SK-N-SH treated with all-trans-retinoic acid at 6 μM for 48 hours (cell line): ENCODE measurements at regions not wholly inside any gene's neighbourhood (a gene's known extent, or its start where the extent isn't known, plus 50 kb on each side); places are given as distances from the start of the nearest gene placed in this dataset.

Source experiments
- ATAC-seq: fragments of 200-7000 bp; cut with Tn5 transposase; 3 replicates; pipeline ENCODE4 v1.9.1; 2020; ENCODE audit warnings: mild to moderate bottlenecking, moderate library complexity
- ARNTL ChIP-seq: fragments of 450-650 bp; formaldehyde crosslinking; IDR thresholded peaks from 2 replicates; pipeline ENCODE4 v1.5.0; 2020; ENCODE audit warnings: low read depth, mild to moderate bottlenecking, moderate library complexity, borderline replicate concordance
- BACH2 ChIP-seq: fragments of 250-450 bp; sonication (Bioruptor Pico); IDR thresholded peaks from 2 replicates; pipeline ENCODE4 v1.9.0; 2021; ENCODE audit warnings: mild to moderate bottlenecking, borderline replicate concordance
- ISL1 ChIP-seq: fragments of 250-450 bp; sonication (Bioruptor Pico); IDR thresholded peaks from 2 replicates; pipeline ENCODE4 v2.1.2; 2022; ENCODE audit warnings: mild to moderate bottlenecking, moderate library complexity
- PPARA ChIP-seq: fragments of 250-450 bp; sonication (Bioruptor Pico); IDR thresholded peaks from 2 replicates; pipeline ENCODE4 v1.5.0; 2020; ENCODE audit warnings: mild to moderate bottlenecking, borderline replicate concordance
- SNAI2 ChIP-seq: fragments of 250-450 bp; sonication (Bioruptor Pico); IDR thresholded peaks from 2 replicates; pipeline ENCODE4 v1.5.0; 2020; ENCODE audit warnings: mild to moderate bottlenecking, moderate library complexity
- TCF4 ChIP-seq: fragments of 250-450 bp; sonication (Bioruptor Pico); IDR thresholded peaks from 2 replicates; pipeline ENCODE4 v1.8.0; 2021; ENCODE audit warnings: mild to moderate bottlenecking, moderate library complexity, borderline replicate concordance
- TOX ChIP-seq: fragments of 250-450 bp; sonication (Bioruptor Pico); IDR thresholded peaks from 2 replicates; pipeline ENCODE4 v1.8.0; 2021; ENCODE audit warnings: mild to moderate bottlenecking, moderate library complexity, borderline replicate concordance
- ZC3H10 ChIP-seq: fragments of 250-450 bp; sonication (Bioruptor Pico); IDR thresholded peaks from 2 replicates; pipeline ENCODE4 v1.5.1; 2021; ENCODE audit warnings: mild to moderate bottlenecking, moderate library complexity
- ZFP3 ChIP-seq: fragments of 250-450 bp; sonication (Bioruptor Pico); IDR thresholded peaks from 2 replicates; pipeline ENCODE4 v1.5.0; 2020; ENCODE audit warnings: mild to moderate bottlenecking, moderate library complexity
- ZFP30 ChIP-seq: fragments of 450-650 bp; formaldehyde crosslinking; IDR thresholded peaks from 2 replicates; pipeline ENCODE4 v1.5.0; 2022; ENCODE audit warnings: mild to moderate bottlenecking, moderate library complexity
- ZNF70 ChIP-seq: fragments of 450-650 bp; formaldehyde crosslinking; IDR thresholded peaks from 2 replicates; pipeline ENCODE4 v1.5.0; 2020; ENCODE audit warnings: mild to moderate bottlenecking, moderate library complexity
- ZNF8 ChIP-seq: fragments of 450-650 bp; formaldehyde crosslinking; IDR thresholded peaks from 2 replicates; pipeline ENCODE4 v1.5.0; 2020; ENCODE audit warnings: mild to moderate bottlenecking, moderate library complexity
- TF ChIP-seq, protein P1 (sequence below): fragments of 250-450 bp; sonication (Bioruptor Pico); IDR thresholded peaks from 2 replicates; pipeline ENCODE4 v1.5.0; 2020; ENCODE audit warnings: mild to moderate bottlenecking, moderate library complexity
- TF ChIP-seq, protein P2 (sequence below): fragments of 250-450 bp; sonication (Bioruptor Pico); IDR thresholded peaks from 2 replicates; pipeline ENCODE4 v1.8.0; 2021; ENCODE audit warnings: low read depth, mild to moderate bottlenecking, moderate library complexity, borderline replicate concordance
- TF ChIP-seq, protein P3 (sequence below): fragments of 250-450 bp; sonication (Bioruptor Pico); IDR thresholded peaks from 2 replicates; pipeline ENCODE4 v1.8.0; 2020; ENCODE audit warnings: mild to moderate bottlenecking, moderate library complexity, borderline replicate concordance
- TF ChIP-seq, protein P4 (sequence below): fragments of 250-450 bp; sonication (Bioruptor Pico); IDR thresholded peaks from 2 replicates; pipeline ENCODE4 v1.5.1; 2021; ENCODE audit warnings: mild to moderate bottlenecking, moderate library complexity

DNA sequence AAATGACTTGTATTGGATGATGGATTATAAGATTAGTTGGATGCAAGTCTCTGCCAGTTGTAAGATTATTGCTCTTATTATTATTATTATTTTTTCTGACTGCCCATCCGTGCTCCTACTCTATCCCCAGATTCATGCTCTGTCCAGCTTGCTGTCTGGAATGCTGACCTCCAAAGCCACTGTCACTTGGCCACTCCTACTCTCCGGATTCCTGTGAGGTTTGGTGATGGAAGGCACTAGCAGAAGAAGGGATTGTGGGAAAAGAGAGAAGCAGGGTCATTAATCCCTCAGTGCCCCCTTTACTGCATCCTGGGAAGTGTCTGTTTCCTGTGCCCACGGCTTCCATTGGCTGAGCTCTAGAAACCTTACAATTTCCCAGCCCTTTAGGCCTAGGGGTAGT, 76.3 kb upstream of the IL12B start (continued):
- TF ChIP-seq ZNF70 (no peak), ZFP3 (CRISPR knock-in tag) (no peak), ARNTL (CRISPR knock-in tag) (no peak), ZFP30 (CRISPR knock-in tag) (no peak), ISL1 (CRISPR knock-in tag) (no peak)

DNA sequence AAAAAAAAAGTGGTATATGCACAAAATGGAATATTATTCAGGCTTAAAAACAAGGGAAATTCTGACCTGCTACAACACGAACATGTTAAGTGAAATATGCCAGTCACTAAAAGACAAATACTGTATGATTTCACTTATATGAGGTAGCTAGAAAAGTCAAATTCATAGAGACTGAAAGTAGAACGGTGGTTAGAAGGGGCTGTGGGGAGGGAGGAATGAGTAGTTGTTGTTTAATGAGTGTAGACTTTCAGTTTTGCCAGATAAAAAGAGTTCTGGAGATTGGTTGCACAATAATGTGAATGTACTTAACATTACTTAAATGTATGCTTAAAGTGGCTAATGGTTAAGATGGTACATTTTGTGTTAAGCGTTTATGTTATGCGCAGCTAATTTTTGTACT, 79.5 kb upstream of the IL12B start:
- no peak for ATAC-seq
- TF ChIP-seq, protein P1, sequence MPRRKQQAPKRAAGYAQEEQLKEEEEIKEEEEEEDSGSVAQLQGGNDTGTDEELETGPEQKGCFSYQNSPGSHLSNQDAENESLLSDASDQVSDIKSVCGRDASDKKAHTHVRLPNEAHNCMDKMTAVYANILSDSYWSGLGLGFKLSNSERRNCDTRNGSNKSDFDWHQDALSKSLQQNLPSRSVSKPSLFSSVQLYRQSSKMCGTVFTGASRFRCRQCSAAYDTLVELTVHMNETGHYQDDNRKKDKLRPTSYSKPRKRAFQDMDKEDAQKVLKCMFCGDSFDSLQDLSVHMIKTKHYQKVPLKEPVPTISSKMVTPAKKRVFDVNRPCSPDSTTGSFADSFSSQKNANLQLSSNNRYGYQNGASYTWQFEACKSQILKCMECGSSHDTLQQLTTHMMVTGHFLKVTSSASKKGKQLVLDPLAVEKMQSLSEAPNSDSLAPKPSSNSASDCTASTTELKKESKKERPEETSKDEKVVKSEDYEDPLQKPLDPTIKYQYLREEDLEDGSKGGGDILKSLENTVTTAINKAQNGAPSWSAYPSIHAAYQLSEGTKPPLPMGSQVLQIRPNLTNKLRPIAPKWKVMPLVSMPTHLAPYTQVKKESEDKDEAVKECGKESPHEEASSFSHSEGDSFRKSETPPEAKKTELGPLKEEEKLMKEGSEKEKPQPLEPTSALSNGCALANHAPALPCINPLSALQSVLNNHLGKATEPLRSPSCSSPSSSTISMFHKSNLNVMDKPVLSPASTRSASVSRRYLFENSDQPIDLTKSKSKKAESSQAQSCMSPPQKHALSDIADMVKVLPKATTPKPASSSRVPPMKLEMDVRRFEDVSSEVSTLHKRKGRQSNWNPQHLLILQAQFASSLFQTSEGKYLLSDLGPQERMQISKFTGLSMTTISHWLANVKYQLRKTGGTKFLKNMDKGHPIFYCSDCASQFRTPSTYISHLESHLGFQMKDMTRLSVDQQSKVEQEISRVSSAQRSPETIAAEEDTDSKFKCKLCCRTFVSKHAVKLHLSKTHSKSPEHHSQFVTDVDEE (CRISPR knock-in tag) = no peak
- no peak for TF ChIP-seq ZFP30 (CRISPR knock-in tag)
- TF ChIP-seq, protein P2, sequence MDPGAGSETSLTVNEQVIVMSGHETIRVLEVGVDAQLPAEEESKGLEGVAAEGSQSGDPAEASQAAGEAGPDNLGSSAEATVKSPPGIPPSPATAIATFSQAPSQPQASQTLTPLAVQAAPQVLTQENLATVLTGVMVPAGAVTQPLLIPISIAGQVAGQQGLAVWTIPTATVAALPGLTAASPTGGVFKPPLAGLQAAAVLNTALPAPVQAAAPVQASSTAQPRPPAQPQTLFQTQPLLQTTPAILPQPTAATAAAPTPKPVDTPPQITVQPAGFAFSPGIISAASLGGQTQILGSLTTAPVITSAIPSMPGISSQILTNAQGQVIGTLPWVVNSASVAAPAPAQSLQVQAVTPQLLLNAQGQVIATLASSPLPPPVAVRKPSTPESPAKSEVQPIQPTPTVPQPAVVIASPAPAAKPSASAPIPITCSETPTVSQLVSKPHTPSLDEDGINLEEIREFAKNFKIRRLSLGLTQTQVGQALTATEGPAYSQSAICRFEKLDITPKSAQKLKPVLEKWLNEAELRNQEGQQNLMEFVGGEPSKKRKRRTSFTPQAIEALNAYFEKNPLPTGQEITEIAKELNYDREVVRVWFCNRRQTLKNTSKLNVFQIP = no peak
- TF ChIP-seq ISL1 (CRISPR knock-in tag) = no peak

DNA sequence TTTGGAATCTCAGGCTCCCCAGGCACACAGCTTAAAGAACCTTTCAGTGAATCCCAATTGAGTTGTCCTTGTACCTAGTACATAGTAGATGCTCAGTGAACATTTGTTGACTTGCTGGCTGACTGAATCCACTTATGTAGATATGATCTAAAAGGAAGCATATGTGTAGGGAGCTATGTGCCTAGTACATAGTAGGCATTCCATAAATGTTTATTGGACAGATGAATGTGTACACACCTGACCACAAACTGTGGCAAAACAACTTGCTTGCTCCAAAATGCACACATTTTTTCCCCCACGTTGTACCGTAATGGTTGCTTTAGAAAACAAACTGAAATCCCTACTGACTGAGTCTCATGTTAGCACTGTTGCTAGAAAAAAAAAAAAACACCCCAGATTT, 80.2 kb upstream of the IL12B start:
- TF ChIP-seq, protein P3, sequence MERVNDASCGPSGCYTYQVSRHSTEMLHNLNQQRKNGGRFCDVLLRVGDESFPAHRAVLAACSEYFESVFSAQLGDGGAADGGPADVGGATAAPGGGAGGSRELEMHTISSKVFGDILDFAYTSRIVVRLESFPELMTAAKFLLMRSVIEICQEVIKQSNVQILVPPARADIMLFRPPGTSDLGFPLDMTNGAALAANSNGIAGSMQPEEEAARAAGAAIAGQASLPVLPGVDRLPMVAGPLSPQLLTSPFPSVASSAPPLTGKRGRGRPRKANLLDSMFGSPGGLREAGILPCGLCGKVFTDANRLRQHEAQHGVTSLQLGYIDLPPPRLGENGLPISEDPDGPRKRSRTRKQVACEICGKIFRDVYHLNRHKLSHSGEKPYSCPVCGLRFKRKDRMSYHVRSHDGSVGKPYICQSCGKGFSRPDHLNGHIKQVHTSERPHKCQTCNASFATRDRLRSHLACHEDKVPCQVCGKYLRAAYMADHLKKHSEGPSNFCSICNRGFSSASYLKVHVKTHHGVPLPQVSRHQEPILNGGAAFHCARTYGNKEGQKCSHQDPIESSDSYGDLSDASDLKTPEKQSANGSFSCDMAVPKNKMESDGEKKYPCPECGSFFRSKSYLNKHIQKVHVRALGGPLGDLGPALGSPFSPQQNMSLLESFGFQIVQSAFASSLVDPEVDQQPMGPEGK (CRISPR knock-in tag) = no peak
- TF ChIP-seq ZFP3 (CRISPR knock-in tag) = no peak
- TF ChIP-seq, all 23 proteins: peak for 0
- ATAC-seq = no peak

DNA sequence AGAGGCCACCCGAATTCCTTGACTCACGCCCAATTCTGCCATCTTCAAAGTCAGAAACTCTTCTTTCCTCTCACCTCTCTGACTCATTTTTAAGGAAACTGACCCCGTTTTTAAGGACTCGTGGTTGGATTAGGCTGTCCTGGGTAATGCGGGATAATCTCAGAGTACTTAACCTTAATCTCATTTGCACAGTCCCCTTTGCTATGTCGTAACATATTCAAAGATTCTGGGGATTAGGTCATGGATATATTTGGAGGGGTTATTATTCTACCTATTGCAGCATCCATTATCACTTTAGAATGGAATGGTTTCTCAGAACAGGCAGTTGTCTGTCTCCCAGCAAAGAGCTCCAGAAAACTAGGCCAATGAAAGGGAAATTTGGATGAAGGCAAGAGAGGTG, 80.8 kb upstream of the IL12B start:
- TF ChIP-seq TOX (CRISPR knock-in tag) (no peak), BACH2 (no peak), ISL1 (CRISPR knock-in tag) (no peak), ZFP3 (CRISPR knock-in tag) (no peak), PPARA (no peak), ZC3H10 (CRISPR knock-in tag) (no peak), ZNF8 (CRISPR knock-in tag) (no peak), ARNTL (CRISPR knock-in tag) (no peak), SNAI2 (no peak), TCF4 (CRISPR knock-in tag) (no peak)
- TF ChIP-seq, protein P4, sequence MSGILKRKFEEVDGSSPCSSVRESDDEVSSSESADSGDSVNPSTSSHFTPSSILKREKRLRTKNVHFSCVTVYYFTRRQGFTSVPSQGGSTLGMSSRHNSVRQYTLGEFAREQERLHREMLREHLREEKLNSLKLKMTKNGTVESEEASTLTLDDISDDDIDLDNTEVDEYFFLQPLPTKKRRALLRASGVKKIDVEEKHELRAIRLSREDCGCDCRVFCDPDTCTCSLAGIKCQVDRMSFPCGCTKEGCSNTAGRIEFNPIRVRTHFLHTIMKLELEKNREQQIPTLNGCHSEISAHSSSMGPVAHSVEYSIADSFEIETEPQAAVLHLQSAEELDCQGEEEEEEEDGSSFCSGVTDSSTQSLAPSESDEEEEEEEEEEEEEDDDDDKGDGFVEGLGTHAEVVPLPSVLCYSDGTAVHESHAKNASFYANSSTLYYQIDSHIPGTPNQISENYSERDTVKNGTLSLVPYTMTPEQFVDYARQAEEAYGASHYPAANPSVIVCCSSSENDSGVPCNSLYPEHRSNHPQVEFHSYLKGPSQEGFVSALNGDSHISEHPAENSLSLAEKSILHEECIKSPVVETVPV = no peak
- TF ChIP-seq, protein P3 (CRISPR knock-in tag) = no peak
- no peak for ATAC-seq
